ENCODE measurements at regions not wholly inside any gene's neighbourhood (a gene's known extent, or its start where the extent isn't known, plus 50 kb on each side); places are given as distances from the start of the nearest gene placed in this dataset.

DNA sequence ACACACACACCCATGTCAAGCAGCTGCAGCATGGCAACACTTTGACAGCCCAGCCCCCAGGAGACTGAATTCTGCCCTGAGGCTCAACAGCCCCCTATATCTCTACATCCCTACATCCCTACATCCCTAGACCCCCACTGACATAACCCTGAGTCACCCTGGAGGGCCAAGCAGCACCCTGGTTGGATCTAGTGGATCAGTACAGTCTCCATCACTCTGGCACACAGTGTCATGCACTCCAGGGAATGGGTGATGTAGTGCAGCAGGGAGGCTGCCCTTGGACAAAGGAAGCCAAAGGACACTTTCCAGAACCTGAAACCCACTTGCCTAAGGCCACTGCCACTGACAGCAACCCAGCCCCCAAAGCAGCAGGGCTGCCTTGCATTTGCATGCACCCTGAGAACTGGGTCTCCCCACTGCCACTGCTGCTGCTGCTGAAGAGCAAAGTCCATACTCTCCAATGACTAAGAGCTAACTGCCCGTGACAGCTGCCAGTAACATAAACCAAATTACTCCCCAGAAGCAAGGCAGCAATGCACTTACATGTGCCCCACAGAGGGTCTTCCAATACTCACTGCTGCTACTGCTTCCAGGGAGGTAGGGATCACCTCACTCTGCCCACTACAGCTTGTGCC, 681.6 kb upstream of the KLHL29 start:
- DNase-seq (ENCODE audit: extremely low read depth, insufficient read length) = no peak
- no peaks in the 10 kb centered on the region for H3K36me3 ChIP-seq (ENCODE audit: control insufficient read depth, insufficient read depth, low read length)
- TF ChIP-seq, protein P1, sequence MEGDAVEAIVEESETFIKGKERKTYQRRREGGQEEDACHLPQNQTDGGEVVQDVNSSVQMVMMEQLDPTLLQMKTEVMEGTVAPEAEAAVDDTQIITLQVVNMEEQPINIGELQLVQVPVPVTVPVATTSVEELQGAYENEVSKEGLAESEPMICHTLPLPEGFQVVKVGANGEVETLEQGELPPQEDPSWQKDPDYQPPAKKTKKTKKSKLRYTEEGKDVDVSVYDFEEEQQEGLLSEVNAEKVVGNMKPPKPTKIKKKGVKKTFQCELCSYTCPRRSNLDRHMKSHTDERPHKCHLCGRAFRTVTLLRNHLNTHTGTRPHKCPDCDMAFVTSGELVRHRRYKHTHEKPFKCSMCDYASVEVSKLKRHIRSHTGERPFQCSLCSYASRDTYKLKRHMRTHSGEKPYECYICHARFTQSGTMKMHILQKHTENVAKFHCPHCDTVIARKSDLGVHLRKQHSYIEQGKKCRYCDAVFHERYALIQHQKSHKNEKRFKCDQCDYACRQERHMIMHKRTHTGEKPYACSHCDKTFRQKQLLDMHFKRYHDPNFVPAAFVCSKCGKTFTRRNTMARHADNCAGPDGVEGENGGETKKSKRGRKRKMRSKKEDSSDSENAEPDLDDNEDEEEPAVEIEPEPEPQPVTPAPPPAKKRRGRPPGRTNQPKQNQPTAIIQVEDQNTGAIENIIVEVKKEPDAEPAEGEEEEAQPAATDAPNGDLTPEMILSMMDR (IDR thresholded peaks at IDR 0.05; ENCODE audit: insufficient read depth, low read length, poor library complexity, severe bottlenecking) = no peak
- H3K4me3 ChIP-seq (replicated peaks; ENCODE audit: low read depth, low read length) = no peak overlapping the region
- no peaks in the 10 kb centered on the region for H3K27me3 ChIP-seq (replicated peaks; ENCODE audit: control insufficient read depth, insufficient read depth, low read length)

DNA sequence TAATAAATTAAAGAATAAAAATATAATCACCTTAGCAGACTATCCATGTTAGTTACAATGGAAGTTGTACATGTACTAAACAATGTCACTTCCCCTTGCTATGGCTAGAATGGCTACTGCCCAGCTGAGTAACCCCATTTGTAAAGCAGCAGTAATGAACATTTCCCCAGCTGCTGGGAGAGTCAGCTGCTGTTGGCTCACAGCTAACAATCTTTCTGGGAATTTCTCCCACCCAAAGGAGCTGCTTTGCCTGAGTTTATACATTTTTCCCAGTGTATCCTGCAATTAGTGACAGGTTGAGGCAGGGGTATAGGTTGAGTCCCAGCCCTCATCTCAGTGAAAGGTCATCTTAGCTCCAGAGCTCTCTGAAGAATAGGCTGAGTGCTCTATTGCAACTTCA, 665.6 kb upstream of the KLHL29 start:
- DNase-seq (ENCODE audit: extremely low read depth, insufficient read length) = no peak
- H3K36me3 ChIP-seq (ENCODE audit: control insufficient read depth, insufficient read depth, low read length) = no peaks in the 10 kb centered on the region
- H3K27me3 ChIP-seq (replicated peaks; ENCODE audit: control insufficient read depth, insufficient read depth, low read length) = no peaks in the 10 kb centered on the region
- TF ChIP-seq, protein P1 (IDR thresholded peaks at IDR 0.05; ENCODE audit: insufficient read depth, low read length, poor library complexity, severe bottlenecking) = no peak
- no peak overlapping the region for H3K4me3 ChIP-seq (replicated peaks; ENCODE audit: low read depth, low read length)

- H3K27me3 ChIP-seq (replicated peaks; ENCODE audit: control insufficient read depth, insufficient read depth, low read length) = no peaks in the 10 kb centered on the region
- no peak for DNase-seq (ENCODE audit: extremely low read depth, insufficient read length)
- no peaks in the 10 kb centered on the region for H3K36me3 ChIP-seq (ENCODE audit: control insufficient read depth, insufficient read depth, low read length)
- TF ChIP-seq, protein P1 (IDR thresholded peaks at IDR 0.05; ENCODE audit: insufficient read depth, low read length, poor library complexity, severe bottlenecking) = no peak
- no peak overlapping the region for H3K4me3 ChIP-seq (replicated peaks; ENCODE audit: low read depth, low read length)
Observed at GRCh38 chr2:22729466-22729865, 655.5 kb upstream of the KLHL29 start.

- Histone ChIP-seq H3K27me3 (replicated peaks; ENCODE audit: control insufficient read depth, insufficient read depth, low read length) (no peaks in the 10 kb centered on the region), H3K36me3 (ENCODE audit: control insufficient read depth, insufficient read depth, low read length) (no peaks in the 10 kb centered on the region), H3K4me3 (replicated peaks; ENCODE audit: low read depth, low read length) (no peak overlapping the region)
- DNase-seq (ENCODE audit: extremely low read depth, insufficient read length) = no peak
- TF ChIP-seq, protein P1 (IDR thresholded peaks at IDR 0.05; ENCODE audit: insufficient read depth, low read length, poor library complexity, severe bottlenecking) = no peak
Observed at GRCh38 chr2:22734373-22735045, 650.5 kb upstream of the KLHL29 start.

DNA sequence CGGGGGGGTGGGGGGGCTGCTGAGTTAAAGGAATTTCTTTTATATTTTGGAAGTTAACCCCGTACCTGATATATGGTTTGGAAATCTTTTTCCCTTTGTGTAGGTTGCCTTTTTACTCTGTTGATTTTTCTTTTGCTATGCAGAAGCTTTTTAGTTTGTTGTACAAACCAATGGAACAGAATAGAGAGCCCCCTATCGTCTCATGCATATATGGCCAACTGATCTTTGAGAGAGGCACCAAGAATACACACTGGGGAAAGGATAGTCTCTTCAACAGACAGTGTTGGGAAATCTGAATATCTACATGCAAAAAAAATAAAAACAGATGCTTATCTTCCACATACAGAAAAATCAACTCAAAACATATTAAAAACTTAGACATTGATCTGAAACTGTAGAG, 647.8 kb upstream of the KLHL29 start:
- TF ChIP-seq, protein P1 (IDR thresholded peaks at IDR 0.05; ENCODE audit: insufficient read depth, low read length, poor library complexity, severe bottlenecking) = peak; percentile 19
- Histone ChIP-seq H3K27me3 (replicated peaks; ENCODE audit: control insufficient read depth, insufficient read depth, low read length) (no peaks in the 10 kb centered on the region), H3K36me3 (ENCODE audit: control insufficient read depth, insufficient read depth, low read length) (no peaks in the 10 kb centered on the region), H3K4me3 (replicated peaks; ENCODE audit: low read depth, low read length) (no peak overlapping the region)
- DNase-seq (ENCODE audit: extremely low read depth, insufficient read length) = no peak
